ENCODE measurements at regions not wholly inside any gene's neighbourhood (a gene's known extent, or its start where the extent isn't known, plus 50 kb on each side); places are given as distances from the start of the nearest gene placed in this dataset.
"Not testable (repeated sequence)": the region's sequence is repeated elsewhere in the genome, so short reads cannot be mapped to it uniquely, and the experiment has no call there.

DNA sequence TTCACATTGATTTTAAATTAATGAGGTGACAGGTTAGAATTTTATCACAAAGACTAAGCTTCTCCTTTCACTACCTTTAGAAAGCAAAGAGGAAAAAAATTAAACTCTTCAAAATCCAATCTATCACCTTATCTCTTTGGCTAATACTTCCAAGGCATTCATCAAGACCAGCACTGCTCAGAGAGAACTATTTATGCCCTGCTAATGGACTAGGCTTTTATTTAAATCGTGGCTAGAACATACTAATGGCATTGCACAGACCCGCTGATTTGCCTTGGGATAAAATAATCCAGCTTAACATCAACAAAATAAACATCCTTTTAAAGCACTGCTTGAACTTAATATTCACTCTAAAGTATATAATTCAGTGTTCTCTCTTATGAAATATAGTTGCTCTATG lies 880.4 kb downstream of the HACE1 start:
- no peak for DNase-seq

DNA sequence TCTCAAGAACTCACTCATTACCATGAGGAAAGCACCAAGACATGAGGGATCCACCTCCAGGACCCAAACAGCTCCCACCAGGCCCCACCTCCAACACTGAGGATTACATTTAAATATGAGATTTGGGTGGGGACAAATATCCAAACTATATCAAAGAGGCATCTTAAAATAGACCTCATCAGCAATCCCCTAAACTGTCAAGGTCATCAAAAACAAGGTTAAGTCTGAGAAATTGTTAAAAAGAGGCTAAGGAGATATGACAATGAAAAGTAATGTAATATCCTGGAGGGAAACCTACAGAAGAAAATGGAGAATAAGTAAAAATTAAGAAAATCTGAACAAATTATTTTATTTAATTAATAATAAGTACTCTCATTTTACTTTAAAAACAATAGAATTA lies 922.3 kb downstream of the HACE1 start:
- no peak for DNase-seq

DNA sequence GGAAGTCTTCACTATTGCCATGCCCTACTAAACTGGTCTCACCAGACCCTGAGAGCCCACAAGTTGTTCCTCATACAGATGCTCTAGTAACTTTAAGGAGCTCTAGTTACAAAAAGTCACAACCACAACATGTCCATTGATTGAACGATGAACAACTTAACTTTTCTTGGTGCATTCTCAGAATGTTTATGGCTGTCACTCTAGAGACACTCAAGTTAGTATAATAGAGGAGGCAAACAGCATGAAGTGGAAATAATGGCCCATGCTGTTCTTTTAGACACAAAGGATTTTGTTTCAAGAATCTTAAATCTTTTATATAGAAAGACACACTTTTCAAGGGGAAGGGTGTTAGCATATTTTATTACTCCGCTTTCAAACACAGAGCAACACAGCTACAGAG lies 934.4 kb downstream of the HACE1 start:
- DNase-seq: no peak

DNA sequence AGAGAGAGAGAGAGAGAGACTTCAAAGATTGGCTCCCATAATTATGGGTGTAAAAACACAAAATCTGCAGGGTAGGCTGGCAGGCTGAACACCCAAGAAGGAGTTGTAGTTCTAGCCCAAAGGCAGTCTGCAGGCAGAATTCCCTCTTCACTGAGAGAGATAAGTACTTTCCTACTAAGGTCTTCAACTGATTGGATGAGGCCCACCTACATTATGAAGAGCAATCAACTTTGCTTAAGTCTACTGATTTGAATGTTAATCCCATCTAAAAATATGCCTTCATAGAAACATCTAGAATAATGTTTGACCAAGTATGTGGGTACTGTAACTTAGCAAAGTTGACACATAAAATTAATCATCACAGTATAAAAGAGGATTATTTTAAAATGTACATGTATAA lies 949.7 kb downstream of the HACE1 start:
- no peak for DNase-seq

DNA sequence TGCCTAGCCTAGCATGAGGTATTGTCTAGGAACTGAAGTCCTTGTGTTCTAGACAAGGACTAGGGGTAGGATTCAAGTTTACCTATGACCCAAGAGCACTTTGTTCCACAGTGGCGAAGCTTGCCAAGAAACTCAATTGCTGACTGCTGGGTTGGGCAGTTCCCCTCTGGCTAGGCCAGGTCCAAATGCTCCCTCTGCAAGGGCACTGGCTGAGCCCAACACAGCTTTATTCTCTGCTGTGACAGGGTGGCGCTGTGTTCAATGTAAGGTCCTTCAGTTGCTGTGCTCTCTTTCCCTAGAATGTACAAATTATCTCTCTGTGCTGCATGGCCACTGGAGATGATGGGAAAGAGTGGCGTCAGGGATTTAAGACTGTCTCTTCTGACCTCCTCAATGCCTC lies 950.8 kb downstream of the HACE1 start:
- no peak for DNase-seq

DNA sequence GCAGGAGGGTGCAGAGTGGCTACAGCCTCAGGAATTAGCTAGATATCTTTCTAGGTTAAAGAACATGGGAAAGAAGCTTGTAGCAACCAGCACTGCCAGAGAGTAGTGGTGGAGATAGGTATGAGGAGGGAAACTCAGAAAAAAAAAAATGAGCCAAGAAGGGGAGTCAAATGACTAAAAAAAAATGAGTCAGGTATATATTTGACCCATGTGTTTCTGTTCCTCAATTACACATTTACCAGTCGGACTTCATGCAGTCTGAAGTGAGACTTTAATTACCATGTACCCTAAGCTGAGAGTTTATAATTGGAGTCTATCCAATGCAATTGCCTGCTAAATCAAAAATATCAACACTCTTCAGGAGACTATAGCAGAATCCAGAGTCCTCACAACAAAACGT lies 964.6 kb downstream of the HACE1 start:
- DNase-seq: no peak

DNA sequence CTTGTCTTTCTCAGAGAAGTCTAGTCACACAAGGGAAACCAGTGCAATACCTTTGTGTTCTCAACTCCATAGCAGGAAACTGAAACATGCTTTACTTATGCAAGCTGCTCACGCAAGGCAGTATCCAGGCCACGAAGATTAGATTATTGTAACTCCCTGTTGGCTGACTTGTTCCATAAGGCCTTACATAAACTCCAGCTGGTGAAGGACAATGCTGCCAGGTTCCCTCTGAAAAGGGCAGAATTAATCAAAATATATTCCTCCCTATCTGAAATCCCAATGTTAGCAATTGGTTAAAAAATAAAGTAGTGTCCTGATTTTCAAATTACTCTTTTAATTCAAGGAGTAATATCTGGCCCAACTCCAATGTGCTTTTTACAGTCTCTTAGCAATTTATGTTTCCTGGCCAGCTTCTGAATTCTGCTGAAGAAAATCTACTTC lies 966.6 kb downstream of the HACE1 start:
- no peak for DNase-seq

DNA sequence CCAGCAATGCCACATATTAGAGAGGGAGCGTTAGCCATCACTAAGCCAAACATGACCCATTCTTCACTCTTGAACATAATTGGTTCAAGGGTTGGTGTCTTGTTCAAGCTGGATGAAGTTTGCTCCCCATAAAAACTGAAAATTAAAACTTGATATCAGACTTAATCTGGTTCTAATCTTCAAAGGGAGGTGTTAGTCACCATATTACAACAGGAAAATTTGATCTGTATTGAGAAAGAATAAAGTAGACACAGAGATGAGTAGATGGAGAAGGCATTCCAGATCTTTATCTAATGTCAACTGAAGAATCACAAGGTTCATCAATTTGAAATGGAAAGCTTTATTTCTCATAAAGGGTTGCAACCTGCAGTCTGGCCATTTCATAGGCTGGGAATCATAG lies 972.8 kb downstream of the HACE1 start:
- no peak for DNase-seq

DNA sequence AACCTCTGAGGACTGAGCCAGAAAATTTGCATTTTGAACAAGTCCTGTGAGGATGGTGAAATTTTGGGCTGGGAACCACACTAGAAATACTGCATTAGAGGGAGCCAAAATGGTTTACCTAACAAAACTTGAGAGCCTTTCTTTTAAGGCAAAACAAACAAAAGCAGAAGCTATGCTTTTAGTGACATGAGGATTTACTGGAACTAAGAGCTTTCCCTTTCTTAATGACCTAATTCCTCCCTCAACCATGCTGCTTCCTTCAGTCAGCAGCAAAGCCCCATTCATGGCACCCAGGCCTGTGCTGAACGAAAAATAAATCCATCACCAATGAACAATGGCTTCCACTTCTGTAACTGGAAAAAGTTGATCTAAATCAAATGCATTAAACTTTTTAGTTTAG lies 974.3 kb downstream of the HACE1 start:
- DNase-seq: no peak

DNA sequence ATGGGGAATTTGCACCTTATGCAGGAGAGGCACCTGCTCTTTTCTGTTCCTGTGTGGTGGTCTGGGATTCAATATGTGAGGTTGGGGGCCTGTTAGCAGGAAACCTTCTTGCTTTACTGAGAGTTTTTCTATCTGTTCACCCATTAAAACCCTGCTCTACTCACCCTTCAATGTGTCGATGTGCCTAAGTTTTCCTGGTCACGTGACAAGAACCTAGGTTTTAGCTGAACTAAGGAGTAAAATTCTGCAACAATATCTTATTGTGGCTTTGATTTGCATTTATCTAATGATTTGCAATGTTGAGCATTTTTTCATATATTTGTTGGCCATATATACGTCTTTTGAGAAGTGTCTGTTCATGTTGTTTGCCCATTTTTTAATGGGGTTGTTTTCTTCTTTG lies 979.9 kb downstream of the HACE1 start:
- no peak for DNase-seq

DNA sequence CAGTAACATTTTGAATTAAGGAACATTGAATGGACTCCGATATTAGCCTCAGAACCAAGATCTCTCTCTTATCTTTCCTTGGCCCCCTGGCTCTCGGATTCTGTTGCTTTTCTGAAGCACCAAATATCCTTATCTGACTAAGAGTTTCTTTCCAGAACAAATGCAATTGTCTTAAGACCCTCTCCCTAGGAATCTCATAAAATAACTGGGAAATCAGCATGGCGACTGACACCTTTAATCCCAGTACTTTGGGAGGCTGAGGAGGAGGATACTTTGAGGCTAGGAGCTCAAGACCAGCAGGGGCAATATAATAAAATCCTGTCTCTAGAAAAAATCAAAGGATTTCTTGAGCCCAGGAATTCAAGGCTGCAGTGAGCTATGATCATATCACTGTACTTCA lies 984.5 kb downstream of the HACE1 start:
- no peak for DNase-seq

DNA sequence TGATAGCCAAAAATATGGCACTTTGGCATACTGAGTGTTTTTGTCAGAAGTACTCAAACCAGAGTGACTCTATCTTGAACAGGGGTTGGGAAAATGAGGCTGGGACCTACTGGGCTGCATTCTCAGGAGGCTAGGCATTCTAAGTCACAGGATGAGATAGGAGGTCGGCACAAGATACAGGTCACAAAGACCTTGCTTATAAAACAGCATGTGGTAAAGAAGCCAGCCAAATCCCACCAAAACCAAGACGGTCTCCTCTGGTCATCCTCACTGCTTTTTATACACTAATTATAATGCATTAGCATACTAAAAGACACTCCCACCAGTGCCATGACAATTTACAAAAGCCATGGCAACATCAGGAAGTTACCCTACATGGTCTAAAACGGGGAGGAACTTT lies 985.1 kb downstream of the HACE1 start:
- no peak for DNase-seq

DNA sequence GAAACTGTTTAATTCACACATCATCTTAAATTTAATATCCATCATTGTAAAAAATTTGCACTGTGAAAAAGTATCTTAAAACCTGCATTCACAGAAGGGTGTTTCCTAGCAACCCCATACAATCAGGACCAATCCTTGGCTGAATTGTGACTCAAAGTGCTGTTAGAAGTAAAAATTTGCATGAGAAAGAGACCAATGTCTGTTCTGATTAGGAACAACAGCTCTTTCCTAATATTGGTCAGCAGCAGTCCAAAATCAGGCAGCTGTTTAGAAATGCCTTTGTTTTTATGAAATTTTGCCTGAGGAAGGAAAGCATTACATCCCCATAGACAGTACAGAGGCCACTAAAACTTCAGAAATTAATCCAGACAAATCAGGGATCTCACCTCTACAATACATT lies 987.0 kb downstream of the HACE1 start:
- DNase-seq: no peak

DNA sequence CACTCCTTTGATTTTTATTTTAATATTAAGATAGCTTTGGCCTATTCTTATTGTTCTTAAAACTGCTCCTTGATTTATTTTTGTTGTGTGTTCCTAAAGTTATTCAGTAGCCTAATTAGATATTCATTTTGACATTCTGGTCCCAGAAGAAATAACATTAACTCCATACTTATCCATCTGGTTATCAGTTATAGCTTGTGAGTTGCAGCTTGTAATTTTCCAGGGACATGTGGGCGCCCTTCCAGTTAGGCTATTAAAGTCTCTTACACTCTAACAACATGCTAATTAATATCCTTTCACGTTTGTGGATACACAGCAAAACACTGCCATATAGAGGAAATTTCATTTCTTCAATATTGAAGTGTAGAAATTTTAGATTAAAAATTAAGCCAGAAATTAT lies 987.5 kb downstream of the HACE1 start:
- DNase-seq: no peak

DNA sequence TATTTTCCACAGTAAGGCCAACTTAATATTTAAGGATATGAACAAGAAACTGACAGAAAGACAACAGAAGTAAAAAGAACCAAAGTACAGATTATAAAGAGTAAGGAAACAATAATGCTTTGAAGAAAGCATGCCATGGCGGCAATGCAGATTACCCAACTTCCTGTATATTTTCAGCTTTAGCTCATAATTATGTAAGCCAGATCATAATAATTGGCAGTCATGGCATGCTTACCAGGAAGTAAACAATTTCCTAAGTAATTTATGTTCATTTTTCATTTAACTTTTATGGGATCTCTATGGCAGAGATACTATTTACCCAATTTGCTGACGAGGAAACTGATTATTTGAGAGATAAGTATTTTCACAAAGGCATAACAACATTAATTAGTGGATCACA lies 988.7 kb downstream of the HACE1 start:
- DNase-seq: no peak

DNA sequence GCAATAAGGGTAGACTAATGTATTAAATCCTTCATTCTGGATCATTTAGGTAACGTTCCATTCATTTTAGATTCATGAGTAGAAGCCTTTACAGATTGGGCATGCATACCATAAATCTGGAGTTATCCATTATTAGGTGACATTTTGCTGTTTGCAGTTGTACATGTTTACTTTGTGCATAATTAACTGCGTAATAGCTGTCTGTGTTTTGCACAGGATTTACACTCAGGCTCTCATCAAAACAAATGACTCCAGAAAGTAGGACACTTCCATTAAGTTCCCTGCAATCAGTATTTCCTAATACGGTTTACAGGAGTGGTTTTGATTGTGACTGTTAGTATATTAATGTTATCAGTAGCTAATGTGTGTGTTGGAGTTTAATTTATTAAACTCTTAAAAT lies 997.4 kb downstream of the HACE1 start:
- DNase-seq: no peak

DNA sequence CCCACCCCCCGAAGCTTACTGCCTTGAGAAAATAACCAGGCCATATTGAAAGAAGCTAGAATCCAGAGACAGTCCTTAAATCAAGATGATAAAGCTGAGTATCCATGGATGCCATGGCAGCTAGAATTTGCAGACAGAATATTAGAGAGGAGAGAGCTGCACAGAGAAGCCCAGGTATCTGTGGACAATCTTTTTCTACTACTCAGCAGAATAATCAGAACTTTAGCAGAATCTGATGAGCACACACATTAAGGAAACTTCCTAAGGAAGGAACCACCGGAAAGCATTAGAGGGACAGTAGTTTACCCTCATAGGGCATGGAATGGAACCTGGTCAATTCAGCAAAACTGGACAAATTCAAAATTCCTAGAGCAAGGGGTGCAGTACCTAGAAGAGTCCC lies 1001.7 kb downstream of the HACE1 start:
- no peak for DNase-seq

DNA sequence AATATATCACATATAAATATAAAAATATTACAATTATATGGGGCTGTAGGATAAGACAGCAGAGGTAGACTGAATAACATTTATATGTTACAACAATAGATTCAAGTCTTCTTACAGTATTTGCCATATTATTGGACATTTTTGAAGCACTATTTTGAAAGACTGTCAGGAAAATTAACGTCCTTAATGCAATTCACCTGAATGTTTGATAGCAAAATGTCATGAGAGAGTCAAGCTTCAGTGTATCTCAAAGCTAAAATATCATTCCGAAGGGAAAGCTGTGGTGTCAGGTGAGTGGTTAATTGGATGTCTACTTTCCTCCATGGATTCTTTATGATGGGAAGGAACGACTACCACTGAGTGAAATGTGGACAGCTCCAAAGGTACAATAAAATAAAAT lies 1004.0 kb downstream of the HACE1 start:
- no peak for DNase-seq

DNA sequence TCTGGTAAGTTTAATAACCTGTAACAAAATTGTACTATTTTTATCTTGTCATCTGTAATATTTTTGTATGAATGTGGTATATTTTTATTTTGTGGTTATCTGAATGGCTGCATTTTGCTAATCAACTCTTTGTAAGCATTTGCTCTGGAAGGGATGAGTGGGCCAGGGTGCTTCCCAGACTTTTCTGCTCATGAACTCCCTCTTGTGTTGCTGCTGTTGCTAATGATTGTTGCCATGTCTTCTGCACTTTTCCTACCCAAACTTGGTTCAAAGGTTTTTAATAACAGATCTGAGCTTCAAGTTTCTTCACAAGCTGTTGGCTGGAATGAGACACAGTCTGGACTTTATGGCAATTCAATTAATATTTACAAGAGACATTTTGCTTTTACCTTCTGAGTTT lies 1005.7 kb downstream of the HACE1 start:
- no peak for DNase-seq

DNA sequence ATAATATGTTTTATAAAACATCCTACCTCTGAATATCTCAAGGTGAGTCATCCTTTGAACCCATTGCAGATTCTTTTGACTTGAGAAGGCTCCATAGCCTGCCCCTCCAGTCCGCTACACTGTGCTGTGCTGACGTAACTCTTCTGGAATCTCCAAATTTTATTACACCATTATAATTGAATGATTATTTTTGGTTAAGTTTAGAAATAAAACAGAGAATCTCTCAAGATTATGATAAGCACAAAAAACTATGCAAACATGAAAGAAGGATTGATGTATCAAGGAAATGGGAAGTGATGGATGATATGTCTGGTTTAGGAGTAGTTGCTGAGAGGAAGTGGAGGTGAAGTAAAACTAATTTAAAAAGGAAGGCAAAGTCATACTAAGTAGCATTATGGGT lies 1021.3 kb downstream of the HACE1 start:
- no peak for DNase-seq

DNA sequence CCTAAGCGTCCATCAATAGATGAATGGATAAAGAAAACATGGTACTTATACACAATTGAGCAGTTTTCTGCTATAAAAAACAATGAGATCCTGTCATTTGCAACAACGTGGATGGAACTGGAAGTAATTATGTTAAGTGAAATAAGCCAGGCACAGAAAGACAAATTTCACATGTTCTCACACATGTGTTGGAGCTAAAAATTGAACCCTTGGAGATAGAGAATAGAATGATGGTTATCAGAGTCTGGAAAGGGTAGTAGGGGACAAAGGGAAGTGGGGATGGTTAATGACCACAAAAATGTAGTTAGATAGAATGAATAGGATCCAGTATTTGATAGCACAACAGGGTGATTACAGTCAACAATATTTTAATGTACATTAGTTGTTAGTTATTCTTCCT lies 1033.5 kb downstream of the HACE1 start:
- no peak for DNase-seq

DNA sequence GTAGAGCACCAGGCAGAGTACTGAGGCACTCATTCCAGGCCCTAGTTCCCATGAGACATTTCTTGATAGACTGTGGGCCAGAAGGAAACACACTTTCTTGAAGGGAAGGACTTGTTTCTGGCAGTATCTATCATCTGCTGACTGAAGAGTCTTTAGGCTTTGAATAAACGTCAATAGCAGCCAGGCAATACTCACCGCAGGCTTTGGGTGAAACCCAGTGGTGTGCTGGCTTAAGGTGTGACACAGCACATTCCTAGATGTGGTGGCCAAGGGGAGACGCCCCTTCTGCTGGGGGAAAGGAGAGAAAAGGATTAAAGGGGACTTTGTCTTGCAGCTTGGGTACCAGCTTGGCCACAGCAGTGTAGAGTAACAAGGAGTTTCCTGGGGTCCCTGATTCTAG lies 1039.6 kb downstream of the HACE1 start:
- no peak for DNase-seq

DNA sequence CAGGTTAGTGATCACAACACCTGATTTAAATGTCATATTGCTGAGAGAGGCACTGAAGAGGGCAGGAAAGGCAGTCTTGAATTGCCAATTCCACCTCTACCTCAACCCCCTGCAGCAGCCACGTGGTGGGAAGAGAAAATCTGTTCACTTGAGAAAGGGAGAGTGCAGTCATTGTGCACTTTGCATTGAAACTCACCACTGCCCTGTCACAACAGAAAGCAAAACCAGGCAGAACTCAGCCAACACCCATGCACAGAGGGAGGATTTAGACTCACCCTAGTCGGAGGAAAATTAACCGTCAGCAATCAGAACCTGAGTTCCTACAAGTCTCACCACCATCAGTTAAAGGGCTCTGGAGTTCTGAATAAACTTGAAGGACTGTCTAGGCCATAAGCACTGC lies 1040.2 kb downstream of the HACE1 start:
- DNase-seq: no peak

DNA sequence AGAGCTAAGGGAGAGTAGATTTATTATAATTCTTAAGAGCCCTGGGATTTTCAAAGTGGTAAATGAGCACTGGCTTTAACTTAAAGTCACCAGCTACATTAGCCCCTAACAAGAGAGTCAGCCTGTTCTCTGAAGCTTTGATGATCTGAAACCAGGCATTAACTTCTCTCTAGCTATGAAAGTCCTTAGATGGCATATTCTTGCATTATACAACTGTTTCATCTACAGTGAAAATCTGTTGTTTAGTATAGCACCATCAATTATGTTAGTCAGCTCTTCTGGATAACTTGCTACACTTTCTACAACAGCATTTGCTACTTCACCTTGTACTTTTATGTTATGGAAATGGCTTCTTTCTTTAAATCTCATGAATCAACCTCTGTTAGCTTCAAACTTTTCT lies 1046.7 kb downstream of the HACE1 start:
- DNase-seq: no peak

DNA sequence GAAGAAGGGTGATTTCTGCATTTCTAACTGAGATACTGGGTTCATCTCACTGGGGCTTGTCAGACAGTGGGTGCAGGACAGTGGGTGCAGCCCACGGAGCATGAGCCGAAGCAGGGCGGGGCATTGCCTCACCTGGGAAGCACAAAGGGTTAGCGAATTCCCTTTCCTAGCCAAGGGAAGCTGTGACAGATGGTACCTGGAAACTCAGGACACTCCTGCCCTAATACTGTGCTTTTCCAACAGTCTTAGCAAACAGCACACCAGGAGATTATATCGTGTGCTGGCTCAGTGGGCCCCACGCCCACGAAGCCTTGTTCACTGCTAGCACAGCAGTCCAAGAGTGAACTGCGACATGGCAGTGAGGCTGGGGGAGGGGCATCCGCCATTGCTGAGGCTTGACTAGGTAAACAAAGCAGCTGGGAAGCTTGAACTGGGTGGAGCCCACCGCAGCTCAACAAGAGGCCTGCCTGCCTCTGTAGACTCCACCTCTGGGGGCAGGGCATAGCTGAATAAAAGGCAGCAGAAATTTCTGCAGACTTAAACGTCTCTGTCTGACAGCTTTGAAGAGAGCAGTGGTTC lies 1057.7 kb downstream of the HACE1 start:
- DNase-seq: not testable (repeated sequence)
